NT2/D1 (cell line): ENCODE measurements at regions not wholly inside any gene's neighbourhood (a gene's known extent, or its start where the extent isn't known, plus 50 kb on each side); places are given as distances from the start of the nearest gene placed in this dataset.

Source experiments
- DNase-seq: peaks from one replicate; pipeline ENCODE4 v3.0.0-alpha.2; 2011; ENCODE audit warnings: low read depth, low spot score
- H3K27me3 ChIP-seq: 2 replicates; pipeline ENCODE4 v1.6.0; 2011; ENCODE audit warnings: mild to moderate bottlenecking; ENCODE audit not compliant: insufficient read length, insufficient read depth
- H3K36me3 ChIP-seq: 2 replicates; pipeline ENCODE4 v1.6.1; 2011; ENCODE audit warnings: mild to moderate bottlenecking, low read length, mixed read lengths; ENCODE audit not compliant: insufficient read depth, insufficient read length
- H3K4me1 ChIP-seq: 2 replicates; pipeline ENCODE4 v1.5.1; 2011; ENCODE audit not compliant: insufficient read depth, insufficient read length
- H3K4me3 ChIP-seq: 2 replicates; pipeline ENCODE4 v1.5.1; 2011; ENCODE audit warnings: low read depth; ENCODE audit not compliant: insufficient read length
- H3K9ac ChIP-seq: 2 replicates; pipeline ENCODE4 v1.6.0; 2011; ENCODE audit warnings: low read depth; ENCODE audit not compliant: insufficient read length
- H3K9me3 ChIP-seq: 2 replicates; pipeline ENCODE4 v1.5.1; 2011; ENCODE audit warnings: mild to moderate bottlenecking, low read length; ENCODE audit not compliant: insufficient read depth
- SUZ12 ChIP-seq: IDR thresholded peaks from 2 replicates; pipeline ENCODE4 v1.6.1; 2011; ENCODE audit not compliant: insufficient read length, insufficient read depth; ENCODE audit errors: extremely low read depth
- YY1 ChIP-seq: IDR thresholded peaks from 2 replicates; pipeline ENCODE4 v1.6.1; 2011; ENCODE audit not compliant: insufficient read length, insufficient read depth
- ZNF274 ChIP-seq: IDR thresholded peaks from 2 replicates; pipeline ENCODE4 v1.6.1; 2011; ENCODE audit warnings: mild to moderate bottlenecking, low read depth, low read length

DNA sequence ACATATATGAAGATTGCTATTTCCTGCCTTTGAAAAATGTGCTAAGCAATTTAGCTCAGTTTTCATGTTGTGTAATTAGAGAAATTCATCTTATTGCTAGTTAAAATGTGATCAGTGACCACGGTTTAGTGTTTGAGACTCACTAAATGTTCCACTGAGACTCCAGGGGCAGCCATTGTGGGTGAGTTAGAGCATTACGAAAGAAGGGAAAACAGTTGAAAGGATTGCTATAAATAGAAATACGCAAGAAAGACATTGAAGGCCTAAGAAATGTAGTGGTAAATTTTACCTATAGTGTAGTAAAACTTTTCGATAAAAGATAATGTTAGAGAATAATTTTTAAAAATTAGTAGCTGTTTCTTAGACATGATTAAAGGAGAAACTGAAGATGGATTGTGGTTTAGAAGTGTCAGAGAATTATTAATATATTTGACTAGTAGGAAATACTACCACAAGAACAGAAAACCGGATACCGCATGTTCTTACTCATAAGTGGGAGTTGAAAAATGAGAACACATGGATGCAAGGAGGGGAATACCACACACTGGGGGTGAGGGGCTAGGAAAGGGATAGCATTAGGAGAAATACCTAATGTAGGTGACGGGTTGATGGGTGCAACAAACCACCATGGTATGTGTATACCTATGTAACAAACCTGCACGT lies 394.5 kb downstream of the SEMA3D start:
- no peaks in the 10 kb centered on the region for H3K4me1 ChIP-seq
- no peak overlapping the region for H3K4me3 ChIP-seq
- H3K36me3 ChIP-seq: no peaks in the 10 kb centered on the region
- TF ChIP-seq YY1 (no peak), SUZ12 (no peak), ZNF274 (no peak)
- no peaks in the 10 kb centered on the region for H3K27me3 ChIP-seq
- H3K9ac ChIP-seq: no peak overlapping the region
- H3K9me3 ChIP-seq: no peaks in the 10 kb centered on the region
- DNase-seq: no peak

DNA sequence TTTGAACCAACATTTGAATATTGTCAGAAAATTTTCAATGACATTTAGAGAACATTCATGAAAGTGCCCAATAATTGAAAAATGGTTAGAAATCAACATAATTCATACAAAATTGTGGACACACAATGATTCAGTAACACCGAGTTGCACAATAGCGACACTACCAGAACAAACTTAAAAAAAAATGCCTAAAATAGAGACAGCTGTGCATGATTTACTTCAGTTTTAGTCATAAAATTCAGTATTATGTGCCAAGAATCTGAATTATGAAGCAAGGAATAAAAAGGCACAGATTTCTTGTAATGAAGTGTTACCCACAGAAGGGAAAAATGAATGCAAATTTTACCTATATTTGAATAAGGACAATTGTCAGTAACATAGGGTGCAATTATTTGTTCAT lies 396.0 kb downstream of the SEMA3D start:
- no peaks in the 10 kb centered on the region for H3K27me3 ChIP-seq
- TF ChIP-seq ZNF274 (no peak), YY1 (no peak), SUZ12 (no peak)
- no peak overlapping the region for H3K4me3 ChIP-seq
- H3K4me1 ChIP-seq: no peaks in the 10 kb centered on the region
- DNase-seq: no peak
- no peaks in the 10 kb centered on the region for H3K9me3 ChIP-seq
- no peak overlapping the region for H3K9ac ChIP-seq
- H3K36me3 ChIP-seq: no peaks in the 10 kb centered on the region

GRCh38 chr7:84786073-84786472 lies 400.8 kb downstream of the SEMA3D start:
- no peak for DNase-seq
- TF ChIP-seq ZNF274 (no peak), YY1 (no peak), SUZ12 (no peak)

DNA sequence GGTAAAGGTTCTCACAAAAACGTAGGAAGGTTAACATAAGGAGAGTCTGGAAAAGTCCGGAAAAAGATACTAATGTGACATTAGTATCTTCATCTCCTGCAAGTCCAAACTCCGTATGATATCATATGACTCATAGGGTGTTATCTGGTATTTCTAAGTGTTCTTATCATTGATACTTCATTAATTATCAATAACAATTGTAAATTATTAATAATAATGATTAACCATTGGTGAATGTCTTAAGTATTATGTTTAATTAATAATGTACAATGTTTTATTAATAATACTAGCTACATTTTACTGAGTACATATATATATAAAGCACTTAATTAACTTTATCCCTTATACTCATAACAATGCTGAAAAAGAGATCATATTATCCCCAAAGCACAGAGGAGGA lies 402.4 kb downstream of the SEMA3D start:
- Histone ChIP-seq H3K4me1 (no peaks in the 10 kb centered on the region), H3K9ac (no peak overlapping the region), H3K27me3 (no peaks in the 10 kb centered on the region), H3K4me3 (no peak overlapping the region), H3K9me3 (no peaks in the 10 kb centered on the region), H3K36me3 (no peaks in the 10 kb centered on the region)
- TF ChIP-seq YY1 (no peak), ZNF274 (no peak), SUZ12 (no peak)
- no peak for DNase-seq

More at GRCh38 chr7:84786073-84786472, 400.8 kb downstream of the SEMA3D start:
- H3K9ac ChIP-seq: no peak overlapping the region
- no peaks in the 10 kb centered on the region for H3K4me1 ChIP-seq
- no peaks in the 10 kb centered on the region for H3K27me3 ChIP-seq
- H3K9me3 ChIP-seq: no peaks in the 10 kb centered on the region
- no peaks in the 10 kb centered on the region for H3K36me3 ChIP-seq
- H3K4me3 ChIP-seq: no peak overlapping the region

GRCh38 chr7:84783141-84783778 lies 403.6 kb downstream of the SEMA3D start:
- no peak overlapping the region for H3K9ac ChIP-seq
- TF ChIP-seq YY1 (no peak), SUZ12 (no peak), ZNF274 (no peak)
- no peaks in the 10 kb centered on the region for H3K4me1 ChIP-seq
- no peaks in the 10 kb centered on the region for H3K36me3 ChIP-seq
- no peaks in the 10 kb centered on the region for H3K9me3 ChIP-seq
- no peaks in the 10 kb centered on the region for H3K27me3 ChIP-seq
- H3K4me3 ChIP-seq: no peak overlapping the region
- DNase-seq: no peak

GRCh38 chr7:84781838-84782237 lies 405.0 kb downstream of the SEMA3D start:
- H3K36me3 ChIP-seq: no peaks in the 10 kb centered on the region
- H3K9ac ChIP-seq: no peak overlapping the region
- H3K9me3 ChIP-seq: no peaks in the 10 kb centered on the region
- H3K4me1 ChIP-seq: no peaks in the 10 kb centered on the region
- no peaks in the 10 kb centered on the region for H3K27me3 ChIP-seq
- no peak for DNase-seq
- TF ChIP-seq SUZ12 (no peak), ZNF274 (no peak), YY1 (no peak)
- H3K4me3 ChIP-seq: no peak overlapping the region
